ENCODE measurements at regions not wholly inside any gene's neighbourhood (a gene's known extent, or its start where the extent isn't known, plus 50 kb on each side); places are given as distances from the start of the nearest gene placed in this dataset.

- TF ChIP-seq GATA2 (IDR thresholded peaks at IDR 0.05; ENCODE audit: low read depth, low read length), result no peak
- TF ChIP-seq GATA3 (IDR thresholded peaks at IDR 0.05; ENCODE audit: low read depth, low read length), result no peak
These were observed 262.0 kb upstream of the TOPAZ1 start for GRCh38 chr3:43979645-43980044.

Measured in SH-SY5Y (cell line).